NCI-H345 treated with DMSO at 0.1 percent for 48 hours (cell line): ENCODE measurements at regions not wholly inside any gene's neighbourhood (a gene's known extent, or its start where the extent isn't known, plus 50 kb on each side); places are given as distances from the start of the nearest gene placed in this dataset.
"Not testable (repeated sequence)": the region's sequence is repeated elsewhere in the genome, so short reads cannot be mapped to it uniquely, and the experiment has no call there.

Source experiments
- DNase-seq: peaks from one replicate; lab custom pipeline; 2025; ENCODE audit not compliant: unreplicated experiment; lab: John Stamatoyannopoulos, UW

DNA sequence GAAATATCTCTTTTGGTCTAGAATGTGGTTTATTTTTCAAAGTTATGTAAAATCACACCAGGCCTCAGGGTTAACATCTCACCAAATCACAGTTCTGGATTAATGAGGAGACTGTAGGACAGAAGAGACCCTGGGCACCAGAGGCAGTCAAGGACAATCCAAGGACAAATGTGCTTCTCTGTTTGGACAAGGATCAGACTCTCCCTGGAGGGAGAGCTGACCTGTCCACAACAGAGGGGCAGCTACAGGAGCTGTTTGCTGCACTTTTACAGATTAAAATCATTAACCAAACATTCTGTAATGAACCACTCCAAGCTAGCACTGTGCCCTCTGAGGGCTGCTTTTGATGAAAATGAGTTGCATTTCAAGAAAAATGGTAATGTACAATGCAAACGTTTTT lies 690.6 kb upstream of the SLC8A1 start:
- DNase-seq, result no peak

DNA sequence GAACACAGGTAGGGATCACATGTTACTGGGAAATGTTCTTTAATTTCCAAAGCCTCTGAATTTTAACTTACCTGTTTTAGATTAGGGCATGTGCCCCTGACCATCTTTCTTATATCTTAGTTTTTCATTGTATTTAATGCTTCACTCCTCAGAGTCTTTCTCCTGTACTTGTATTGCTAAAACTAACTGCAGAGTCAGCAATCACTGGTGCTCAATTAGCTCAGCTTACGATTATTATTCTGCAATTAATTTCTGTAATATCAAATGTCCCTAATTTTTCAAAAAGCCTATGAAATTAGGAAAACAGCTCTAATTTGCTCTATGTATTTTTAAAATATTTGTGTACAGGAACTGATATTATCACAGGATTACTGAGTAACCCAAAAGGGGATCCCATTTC lies 693.2 kb upstream of the SLC8A1 start:
- DNase-seq, result no peak

DNA sequence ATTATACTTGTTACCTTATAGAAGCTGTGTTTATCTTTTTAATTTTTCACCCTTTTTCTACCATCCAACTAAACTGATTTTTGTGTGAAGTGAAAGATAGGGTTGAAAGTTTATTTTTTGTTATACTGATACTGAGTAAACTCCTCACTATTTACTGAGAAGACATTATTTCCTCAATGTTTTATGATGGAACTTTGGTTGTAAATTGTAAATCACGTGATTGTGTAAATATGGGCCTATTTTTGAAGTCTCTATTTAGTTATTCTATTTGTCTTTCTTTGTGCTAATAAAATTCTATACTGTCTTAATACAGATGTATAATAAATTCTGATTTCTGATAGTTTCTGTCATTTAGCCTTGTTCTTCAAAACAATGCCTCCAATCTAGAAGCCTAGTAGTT lies 697.2 kb upstream of the SLC8A1 start:
- DNase-seq, result no peak

DNA sequence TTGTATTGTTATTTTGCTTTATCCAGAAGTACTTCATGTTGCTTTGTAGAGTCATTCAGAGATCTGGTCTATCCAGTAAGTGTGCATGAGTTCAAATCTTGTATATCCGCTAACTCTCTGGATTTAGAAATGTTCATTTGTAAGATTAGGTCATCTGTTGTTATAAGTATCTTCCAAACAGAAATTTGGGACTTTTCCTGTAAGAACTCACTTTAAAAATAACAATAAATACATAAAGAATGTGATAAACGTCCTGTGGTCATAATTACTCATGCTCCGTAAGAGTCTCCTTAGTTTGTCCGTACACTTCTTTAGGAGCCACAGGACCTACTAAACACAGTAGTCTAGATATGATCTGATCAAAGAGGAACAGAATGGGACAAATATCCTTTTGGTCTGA lies 699.9 kb upstream of the SLC8A1 start:
- no peak for DNase-seq

DNA sequence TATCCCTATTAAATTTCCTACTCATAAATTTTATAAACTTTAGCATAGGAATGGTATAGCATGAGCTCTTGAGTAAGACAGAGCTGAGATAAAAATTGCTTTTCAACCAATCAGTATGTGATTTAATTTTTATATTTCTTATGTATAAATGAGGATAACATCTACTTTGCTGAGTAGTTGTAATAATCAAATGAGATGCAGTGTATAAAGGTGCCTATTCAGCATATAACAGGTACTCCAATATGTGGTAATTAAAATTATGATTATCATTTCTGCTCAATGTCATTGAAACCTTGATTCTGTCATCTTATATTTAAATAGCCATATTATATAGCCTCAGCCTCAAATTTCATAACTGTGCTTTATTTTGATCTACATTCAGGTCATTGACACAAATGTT lies 700.4 kb upstream of the SLC8A1 start:
- no peak for DNase-seq

DNA sequence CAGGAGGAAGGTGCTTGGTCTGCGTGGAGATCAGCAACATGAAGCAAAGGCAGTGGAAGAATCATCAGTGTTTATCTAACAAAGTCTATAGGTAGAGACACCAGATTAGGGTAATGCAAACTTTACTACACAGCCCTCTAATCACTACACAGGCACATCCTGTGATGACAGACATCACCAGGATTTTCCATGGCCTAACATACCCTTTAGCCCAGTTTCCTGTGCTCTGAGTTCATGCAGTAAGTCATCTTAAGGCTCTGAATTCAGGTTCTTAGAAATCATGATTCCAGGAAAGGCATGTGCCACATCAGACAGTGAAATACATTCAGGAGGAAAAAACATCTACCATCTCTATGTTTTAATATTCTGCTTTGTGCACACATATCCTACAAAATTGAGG lies 708.5 kb upstream of the SLC8A1 start:
- DNase-seq, result no peak

DNA sequence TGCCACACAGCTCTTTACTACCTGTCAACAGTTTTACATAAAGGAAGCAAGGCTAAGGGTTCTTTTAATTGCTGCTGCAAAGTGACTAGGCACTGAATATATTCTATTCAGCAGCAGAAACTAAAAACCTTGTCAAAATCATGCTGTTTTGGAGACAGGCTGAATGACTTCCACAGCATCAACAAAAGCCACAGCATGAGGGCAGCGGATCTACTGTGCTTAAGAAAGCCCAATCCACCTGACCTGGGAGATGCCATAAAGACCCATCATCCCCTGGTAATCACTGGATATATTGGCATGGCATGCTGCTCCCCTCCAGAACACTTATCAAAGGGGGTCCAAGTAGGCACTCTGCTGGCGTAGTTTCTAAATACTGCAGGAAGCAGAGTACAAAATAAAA lies 715.1 kb upstream of the SLC8A1 start:
- no peak for DNase-seq

DNA sequence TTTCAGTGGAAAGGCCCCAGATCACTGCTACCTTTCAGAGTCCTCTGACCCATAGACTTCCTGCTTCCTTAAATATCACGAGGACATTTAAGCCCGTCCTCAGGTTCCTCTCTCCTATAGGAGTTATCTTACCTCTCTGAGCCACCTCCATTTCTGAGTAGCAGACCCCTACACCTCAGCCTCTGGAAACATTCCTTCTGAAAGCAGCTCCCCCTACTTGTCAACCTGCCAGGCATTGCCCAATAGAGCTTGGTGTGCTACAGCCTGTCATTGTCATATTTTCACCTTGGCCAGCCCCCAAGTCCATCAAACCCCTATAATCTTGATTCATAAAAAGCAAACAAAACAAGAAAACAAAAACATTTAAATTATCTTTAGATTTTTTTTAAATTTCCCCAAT lies 717.9 kb upstream of the SLC8A1 start:
- DNase-seq, result no peak

DNA sequence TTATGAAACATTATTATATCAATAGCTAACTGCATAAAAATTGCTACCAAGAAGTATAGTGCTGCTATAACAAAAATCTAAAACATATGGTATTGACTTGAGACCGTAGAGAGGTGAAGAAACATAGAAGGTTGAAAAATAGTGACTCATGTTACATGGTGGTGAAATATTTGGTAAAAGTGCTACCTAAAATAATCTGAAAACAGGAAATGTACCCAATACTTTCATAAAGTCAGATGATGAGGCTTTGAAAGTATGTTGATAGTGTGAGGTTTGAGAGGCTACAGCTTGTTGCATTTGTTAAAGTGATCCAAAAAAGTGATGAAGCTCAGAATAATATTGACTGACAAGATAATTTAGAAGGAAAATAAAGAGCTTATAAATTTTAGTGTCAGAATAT lies 718.7 kb upstream of the SLC8A1 start:
- DNase-seq, result no peak

DNA sequence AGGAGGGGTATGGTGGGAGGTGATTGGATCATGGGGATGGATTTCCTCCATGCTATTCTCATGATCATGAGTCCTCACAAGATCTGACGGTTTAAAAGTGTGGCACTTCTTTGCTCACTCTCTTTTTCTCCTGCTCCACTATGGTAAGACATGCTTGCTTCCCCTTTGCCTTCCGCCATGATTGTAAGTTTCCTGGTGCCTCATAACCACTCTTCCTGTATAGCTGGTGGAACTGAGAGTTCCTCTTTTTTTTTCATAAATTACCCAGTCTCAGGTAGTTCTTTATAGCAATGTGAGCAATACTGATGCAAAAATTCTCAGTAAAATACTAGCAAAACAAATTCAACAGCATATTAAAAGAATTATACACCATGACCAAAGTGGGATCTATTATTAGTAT lies 728.5 kb upstream of the SLC8A1 start:
- no peak for DNase-seq

DNA sequence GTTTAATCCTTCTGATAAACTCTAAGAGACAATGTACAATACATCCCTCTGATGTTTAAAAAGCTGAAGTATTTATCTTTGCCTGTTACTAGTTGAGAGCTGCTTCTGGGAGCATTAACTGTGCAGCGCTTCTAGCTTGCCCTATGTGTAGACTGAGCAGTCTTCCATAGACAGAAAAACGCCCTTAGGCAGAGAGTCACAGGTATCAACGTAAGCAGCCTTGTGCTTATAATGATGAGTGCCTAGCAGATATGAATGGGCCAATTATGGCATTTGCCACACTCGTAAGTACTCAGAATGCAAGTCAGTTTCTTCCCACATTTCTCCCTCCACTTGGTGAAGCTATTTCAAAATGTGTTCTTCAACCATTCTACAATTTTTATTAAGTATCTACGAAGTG lies 731.1 kb upstream of the SLC8A1 start:
- no peak for DNase-seq

DNA sequence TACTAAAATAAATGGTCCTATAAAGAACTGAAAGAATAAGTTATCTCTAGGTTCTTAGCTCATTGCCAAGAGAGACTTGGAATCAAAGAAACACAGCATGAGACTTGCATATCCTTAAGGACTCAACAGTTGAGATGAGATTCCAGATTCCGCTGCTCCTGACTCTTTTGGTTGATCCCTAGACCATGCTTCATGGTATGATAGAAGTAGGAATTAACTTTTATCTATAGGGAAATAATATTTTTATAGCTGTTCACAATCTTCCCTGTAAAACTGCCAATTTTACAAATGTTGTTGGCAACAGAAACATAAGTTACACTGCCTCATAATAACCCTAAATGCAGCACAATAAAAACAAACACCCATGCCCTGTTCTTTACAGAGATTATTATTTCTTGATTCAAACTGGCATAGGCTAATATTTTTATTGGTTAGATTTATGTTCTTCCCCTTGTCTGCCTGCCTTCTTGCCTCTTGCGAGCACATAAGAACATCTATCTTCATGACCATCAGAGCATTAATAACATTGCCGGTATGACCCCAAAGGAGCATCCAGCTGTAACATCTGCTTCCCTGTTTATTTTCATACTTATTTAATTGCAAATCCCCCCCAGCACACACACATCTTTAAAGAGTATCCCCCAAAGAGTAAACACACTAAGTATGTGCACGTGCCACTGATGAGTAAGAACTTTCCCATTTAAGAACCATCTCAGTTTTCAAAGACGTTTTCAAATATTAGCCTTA lies 735.7 kb upstream of the SLC8A1 start:
- no peak for DNase-seq

DNA sequence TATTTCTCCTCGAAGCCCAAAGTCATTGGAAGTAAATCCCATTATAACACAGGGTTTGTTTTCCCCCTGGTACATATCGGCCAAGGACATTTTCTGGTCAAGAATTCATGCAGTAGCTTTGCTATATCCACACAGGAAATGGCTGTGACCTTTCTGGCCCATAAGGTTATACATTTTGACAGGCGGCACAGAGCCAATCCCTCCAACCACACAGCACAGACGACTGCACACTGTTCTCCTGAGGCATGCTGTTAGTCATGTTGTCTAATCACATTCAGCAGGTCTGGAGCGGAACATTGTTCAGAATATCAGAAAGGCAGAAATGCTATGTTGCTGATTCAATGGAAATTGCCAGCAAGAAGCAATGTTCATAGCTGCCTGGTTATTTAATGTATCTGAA lies 742.3 kb upstream of the SLC8A1 start:
- no peak for DNase-seq

DNA sequence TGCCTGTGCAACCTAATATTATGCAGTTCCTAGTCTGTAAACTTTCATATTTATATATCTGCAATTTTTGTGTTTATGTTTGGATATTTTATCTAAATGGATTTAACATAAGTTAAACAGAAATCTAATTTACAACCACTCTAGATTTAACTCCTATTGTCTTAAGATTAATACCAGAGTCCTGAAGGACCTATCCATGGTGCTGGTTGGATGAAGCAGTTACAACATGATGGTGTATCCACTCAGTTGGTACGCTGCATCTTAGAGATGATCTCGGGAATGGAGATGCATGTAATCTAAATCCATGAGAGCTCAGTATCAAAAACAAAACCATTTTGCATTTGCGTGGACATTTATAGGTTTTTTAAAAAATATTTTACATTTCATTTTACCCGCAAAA lies 745.9 kb upstream of the SLC8A1 start:
- DNase-seq, result no peak

DNA sequence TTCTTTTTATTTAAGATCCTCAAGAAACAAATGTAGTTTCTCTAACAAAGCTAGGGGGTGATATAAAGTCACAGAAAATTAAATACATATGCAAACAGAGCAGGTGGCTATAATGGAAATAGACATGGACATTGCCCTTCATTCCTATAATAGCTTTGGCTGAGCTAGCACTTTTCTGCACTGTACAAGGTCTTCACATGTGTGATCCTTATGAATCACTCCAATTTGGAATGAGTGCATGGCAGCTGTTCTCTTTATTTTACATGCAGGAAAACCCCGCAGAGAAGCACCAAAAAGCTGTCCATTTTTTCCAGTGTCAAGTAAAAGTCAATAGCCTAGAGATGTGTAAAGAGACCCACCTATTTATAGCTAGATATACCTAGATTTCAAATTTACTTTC lies 747.4 kb upstream of the SLC8A1 start:
- DNase-seq, result no peak

DNA sequence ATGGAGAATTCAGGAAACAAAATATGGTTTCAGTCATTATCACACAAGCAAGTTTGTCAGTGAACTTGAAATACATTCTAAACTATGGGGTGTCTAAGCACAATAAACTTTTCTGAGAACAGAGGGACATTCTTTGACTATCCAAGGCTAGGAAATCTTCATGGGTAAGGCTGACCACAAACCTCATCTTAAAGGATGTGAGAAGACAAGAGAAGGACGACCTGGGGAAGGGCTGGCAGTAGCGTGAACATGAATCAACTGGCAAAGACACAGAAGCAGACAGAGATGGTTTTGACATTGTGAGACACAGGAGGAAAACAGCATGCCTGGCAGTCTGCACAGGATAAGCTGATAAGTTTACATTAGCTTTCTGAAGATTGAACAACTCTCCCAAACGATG lies 752.4 kb upstream of the SLC8A1 start:
- no peak for DNase-seq

DNA sequence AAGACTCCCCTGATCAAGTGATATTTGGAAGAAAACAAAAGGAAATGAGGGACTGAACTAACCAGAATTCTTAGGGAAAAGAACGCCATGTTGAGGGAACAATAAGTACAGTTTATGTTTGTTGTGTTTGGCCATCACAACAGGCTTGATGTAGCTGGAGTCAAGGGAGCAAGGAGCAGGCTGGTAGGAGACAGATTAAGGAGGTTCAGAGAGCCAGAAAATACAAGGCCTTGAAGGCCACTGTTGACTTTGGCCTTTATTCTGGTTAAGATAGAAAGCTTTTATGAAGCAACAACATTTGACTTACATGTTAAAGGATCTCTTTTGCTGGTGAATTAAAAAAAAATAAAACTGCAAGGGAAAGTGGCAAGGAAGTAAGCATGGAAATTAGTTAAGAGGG lies 754.1 kb upstream of the SLC8A1 start:
- DNase-seq, result no peak

DNA sequence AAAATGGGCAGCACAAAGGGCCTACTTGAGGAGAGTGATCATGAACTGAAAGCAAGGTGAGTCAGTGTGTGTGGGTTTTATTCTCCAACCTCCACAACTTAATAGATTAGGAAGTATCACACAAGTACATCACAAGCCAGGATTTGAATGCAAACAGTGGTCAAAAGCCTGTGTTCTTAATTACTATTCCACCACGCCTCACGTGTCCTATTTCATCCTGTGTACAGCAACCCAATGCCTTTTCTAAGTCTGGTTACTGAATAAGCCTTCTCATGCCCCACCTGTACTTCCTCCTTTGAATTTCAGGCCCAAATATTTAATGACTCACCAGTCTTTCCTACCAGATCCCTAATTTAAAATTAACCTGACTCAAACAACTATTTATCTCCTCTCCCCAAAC lies 755.7 kb upstream of the SLC8A1 start:
- DNase-seq, result no peak

DNA sequence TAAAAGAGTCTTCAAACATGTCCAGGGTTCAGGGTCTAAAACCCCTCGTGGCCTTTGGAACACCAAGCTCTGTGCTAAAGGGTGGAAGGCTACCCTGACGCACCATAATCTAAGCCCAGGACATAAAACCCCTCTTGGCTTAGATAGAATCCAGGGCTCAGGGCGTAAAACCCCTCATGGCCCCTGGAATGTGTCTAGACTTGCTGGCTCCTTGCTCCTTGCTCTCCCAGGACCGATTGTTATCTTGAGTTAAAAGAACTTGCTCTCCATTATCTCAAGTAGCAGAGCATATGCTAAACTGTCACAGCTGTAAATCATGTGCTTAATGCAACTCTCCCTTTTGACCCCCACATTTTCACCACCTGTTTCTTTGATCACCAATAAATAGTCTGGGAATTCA lies 758.1 kb upstream of the SLC8A1 start:
- DNase-seq, result not testable (repeated sequence)

DNA sequence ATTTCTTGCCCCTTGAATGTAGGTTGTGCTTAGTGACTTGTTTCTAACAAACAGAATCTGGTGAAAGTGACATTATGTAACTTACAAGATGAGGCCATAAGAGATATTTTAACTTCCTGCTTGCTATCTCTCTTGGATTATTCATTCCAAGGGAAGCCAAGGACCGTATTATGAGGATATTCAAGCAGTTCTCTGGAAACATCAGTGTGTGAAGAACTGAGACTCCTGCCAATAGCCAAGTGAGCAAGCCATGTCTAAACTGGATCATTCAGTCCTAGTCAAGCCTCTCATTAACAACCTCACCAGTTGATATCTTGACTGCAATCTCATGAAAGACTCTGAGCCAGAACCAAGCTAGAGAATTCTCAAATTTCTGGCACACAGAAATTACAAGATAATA lies 765.1 kb upstream of the SLC8A1 start:
- DNase-seq, result no peak

DNA sequence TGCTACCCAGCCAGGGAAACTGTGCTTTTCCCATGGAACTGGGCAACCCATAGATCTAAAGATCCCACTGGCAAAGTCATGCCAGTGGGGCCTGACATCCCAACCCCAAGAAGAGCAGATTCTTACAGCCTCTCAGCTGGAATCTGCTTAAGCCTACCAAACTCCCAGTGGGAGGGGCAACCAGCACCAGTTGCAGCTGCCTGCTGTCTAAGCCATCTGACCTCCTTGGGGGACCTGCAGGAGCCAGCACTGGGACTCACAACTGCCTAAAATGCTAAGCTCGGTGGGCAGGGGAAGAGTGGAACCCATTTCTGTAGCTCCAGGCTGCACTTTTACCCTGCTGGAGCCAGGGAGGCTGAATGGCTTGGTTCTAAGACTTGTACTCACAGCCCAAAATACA lies 770.7 kb upstream of the SLC8A1 start:
- no peak for DNase-seq

DNA sequence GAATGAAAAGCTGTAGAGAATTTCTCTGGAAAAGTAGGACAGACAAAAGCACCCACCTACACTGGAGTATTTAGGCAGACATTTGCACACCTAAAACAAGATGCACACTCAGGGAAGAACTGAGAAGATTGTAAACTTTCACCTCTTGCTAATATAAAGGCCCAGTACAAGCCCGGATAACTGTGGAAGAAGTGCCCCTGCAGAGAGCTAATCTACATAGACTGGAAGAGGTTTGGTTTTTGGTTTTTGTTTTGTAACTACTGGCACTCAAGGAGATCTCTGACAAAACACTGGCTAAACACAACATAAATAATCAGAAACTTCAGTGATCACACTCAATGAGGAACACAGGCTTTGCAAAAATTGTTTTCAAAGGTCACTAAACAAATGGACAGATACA lies 782.2 kb upstream of the SLC8A1 start:
- no peak for DNase-seq

DNA sequence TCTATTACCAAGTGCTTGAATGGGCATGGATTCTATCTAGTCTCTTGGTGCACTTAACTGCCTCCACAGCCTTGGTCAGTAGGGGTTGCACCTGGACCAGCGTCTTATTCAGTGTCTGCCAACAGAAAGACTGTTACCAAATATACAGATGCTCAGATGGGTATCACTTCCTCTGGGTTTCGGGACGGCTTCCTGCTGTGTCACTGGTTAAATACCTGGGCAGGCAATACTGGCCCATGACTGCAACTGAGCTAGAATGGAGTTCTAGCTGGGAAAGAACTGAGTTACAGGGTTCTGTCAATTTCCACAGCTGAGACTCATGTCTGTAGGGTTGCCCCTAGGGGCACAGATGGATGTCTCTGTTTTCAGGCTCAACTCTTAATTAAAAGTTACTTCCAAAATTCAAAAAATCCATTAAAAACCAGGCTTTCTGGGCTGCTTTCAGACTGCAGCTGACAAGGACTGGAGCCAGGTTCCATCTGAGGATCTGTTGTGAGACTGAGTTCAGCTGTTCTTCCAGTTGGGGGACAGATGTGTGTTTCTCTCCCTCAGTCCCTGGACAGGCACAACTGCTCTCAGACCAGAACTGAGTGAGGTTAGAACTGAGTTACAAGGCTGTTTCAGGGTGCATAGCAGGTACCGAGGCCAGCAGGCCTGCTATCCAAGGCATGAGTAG lies 789.6 kb upstream of the SLC8A1 start:
- DNase-seq, result no peak
